RWPE2 (cell line): ENCODE measurements at regions not wholly inside any gene's neighbourhood (a gene's known extent, or its start where the extent isn't known, plus 50 kb on each side); places are given as distances from the start of the nearest gene placed in this dataset.

ENCODE experiments used
- ATAC-seq: fragments of 200-7000 bp; cut with Tn5 transposase; 3 replicates; pipeline ENCODE4 v1.9.1; 2021; ENCODE audit warnings: low read depth
- DNase-seq: peaks from one replicate; pipeline ENCODE4 v3.0.0-alpha.2; 2020; ENCODE audit warnings: low spot score
- H3K27ac ChIP-seq: fragments of 450-650 bp; 2 replicates; pipeline ENCODE4 v1.5.1; 2017; ENCODE audit warnings: mild to moderate bottlenecking; ENCODE audit not compliant: poor library complexity, severe bottlenecking
- H3K27me3 ChIP-seq: fragments of 250-450 bp; sonication (Bioruptor Pico); 2 replicates; pipeline ENCODE4 v1.5.1; 2021; ENCODE audit warnings: mild to moderate bottlenecking, moderate library complexity; ENCODE audit not compliant: insufficient read depth, poor library complexity, severe bottlenecking
- H3K36me3 ChIP-seq: fragments of 250-450 bp; sonication (Bioruptor Pico); 2 replicates; pipeline ENCODE4 v1.5.1; 2020; ENCODE audit warnings: low read depth, mild to moderate bottlenecking, moderate library complexity
- H3K4me1 ChIP-seq: fragments of 250-450 bp; sonication (Bioruptor Pico); 2 replicates; pipeline ENCODE4 v1.5.1; 2021; ENCODE audit warnings: mild to moderate bottlenecking, moderate library complexity; ENCODE audit not compliant: insufficient read depth, poor library complexity, severe bottlenecking
- H3K4me3 ChIP-seq: fragments of 250-450 bp; sonication (Bioruptor Pico); 2 replicates; pipeline ENCODE4 v1.5.1; 2021; ENCODE audit warnings: mild to moderate bottlenecking, moderate library complexity; ENCODE audit not compliant: severe bottlenecking
- H3K9me3 ChIP-seq: fragments of 250-450 bp; sonication (Bioruptor Pico); 2 replicates; pipeline ENCODE4 v1.5.1; 2021; ENCODE audit warnings: mild to moderate bottlenecking, moderate library complexity; ENCODE audit not compliant: severe bottlenecking
- CTCF ChIP-seq: fragments of 450-650 bp; IDR thresholded peaks from one replicate; pipeline ENCODE4 v1.5.1; 2017; ENCODE audit warnings: mild to moderate bottlenecking, moderate library complexity; ENCODE audit not compliant: poor library complexity, severe bottlenecking

- H3K9me3 ChIP-seq: no peaks in the 10 kb centered on the region
- no peaks in the 10 kb centered on the region for H3K36me3 ChIP-seq
- H3K4me1 ChIP-seq: no peaks in the 10 kb centered on the region
- no peak for ATAC-seq
- no peak overlapping the region for H3K27ac ChIP-seq
- H3K27me3 ChIP-seq: no peaks in the 10 kb centered on the region
- no peak for TF ChIP-seq CTCF
- no peak for DNase-seq
- H3K4me3 ChIP-seq: no peak overlapping the region
Measured at GRCh38 chr11:23103416-23103815, 243.1 kb upstream of the CCDC179 start.

GRCh38 chr11:23111527-23111926, 251.3 kb upstream of the CCDC179 start:
- no peak for TF ChIP-seq CTCF
- DNase-seq (no peak), ATAC-seq (no peak)
- Histone ChIP-seq H3K36me3 (no peaks in the 10 kb centered on the region), H3K27ac (no peak overlapping the region), H3K4me3 (no peak overlapping the region), H3K9me3 (no peaks in the 10 kb centered on the region), H3K4me1 (no peaks in the 10 kb centered on the region), H3K27me3 (no peaks in the 10 kb centered on the region)

- DNase-seq (no peak), ATAC-seq (no peak)
- H3K9me3 ChIP-seq: no peaks in the 10 kb centered on the region
- no peaks in the 10 kb centered on the region for H3K4me1 ChIP-seq
- H3K36me3 ChIP-seq: no peaks in the 10 kb centered on the region
- H3K27me3 ChIP-seq: no peaks in the 10 kb centered on the region
- H3K4me3 ChIP-seq: no peak overlapping the region
- TF ChIP-seq CTCF: no peak
- H3K27ac ChIP-seq: no peak overlapping the region
Measured at GRCh38 chr11:23112390-23112789, 252.1 kb upstream of the CCDC179 start.

- Histone ChIP-seq H3K36me3 (no peaks in the 10 kb centered on the region), H3K9me3 (no peaks in the 10 kb centered on the region), H3K4me3 (no peak overlapping the region), H3K4me1 (no peaks in the 10 kb centered on the region), H3K27me3 (no peaks in the 10 kb centered on the region), H3K27ac (no peak overlapping the region)
- no peak for DNase-seq
- TF ChIP-seq CTCF: peak; percentile 79
- ATAC-seq: peak; percentile 55
Measured at GRCh38 chr11:23112987-23113886, 253.0 kb upstream of the CCDC179 start.

GRCh38 chr11:23113887-23114216, 253.6 kb upstream of the CCDC179 start:
- no peak for DNase-seq
- Histone ChIP-seq H3K27me3 (no peaks in the 10 kb centered on the region), H3K36me3 (no peaks in the 10 kb centered on the region), H3K4me1 (no peaks in the 10 kb centered on the region), H3K27ac (no peak overlapping the region), H3K9me3 (no peaks in the 10 kb centered on the region), H3K4me3 (no peak overlapping the region)
- ATAC-seq: no peak
- peak; percentile 59 for TF ChIP-seq CTCF
